ENCODE measurements at regions not wholly inside any gene's neighbourhood (a gene's known extent, or its start where the extent isn't known, plus 50 kb on each side); places are given as distances from the start of the nearest gene placed in this dataset.

DNA sequence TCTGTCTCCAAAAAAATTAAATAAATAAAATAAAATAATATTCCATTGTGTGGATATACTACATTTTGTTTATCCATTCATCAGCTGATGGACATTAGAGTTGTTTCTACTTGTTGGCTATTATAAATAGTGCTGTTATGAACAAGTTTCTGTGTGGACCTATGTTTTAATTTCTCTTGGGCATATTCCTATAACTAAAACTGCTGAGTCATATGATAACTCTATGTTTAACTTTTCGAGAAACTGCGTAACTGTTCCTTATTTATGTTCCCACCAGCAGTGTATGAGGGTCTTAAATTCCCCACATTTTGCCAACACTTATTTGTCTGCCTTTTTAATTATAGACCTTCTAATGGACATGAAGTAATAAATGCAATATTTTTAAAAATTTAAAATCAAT lies 80.0 kb upstream of the XIST start:
- CTCF ChIA-PET (ENCODE audit: unreplicated experiment), result no interaction called here
- POLR2A ChIA-PET, result no interaction called here
- DNase-seq (ENCODE audit: low spot score), result no peak
- Histone ChIP-seq H3K4me3 (ENCODE audit: low read depth, low read length, poor library complexity, severe bottlenecking) (no peak overlapping the region), H3K9me2 (ENCODE audit: insufficient read depth, low read length) (no peaks in the 10 kb centered on the region), H4K20me1 (ENCODE audit: insufficient read depth, low read length) (no peaks in the 10 kb centered on the region), H3K4me1 (ENCODE audit: insufficient read depth, low read length, poor library complexity, severe bottlenecking) (no peaks in the 10 kb centered on the region), H3K79me2 (ENCODE audit: insufficient read depth, low read depth, low read length) (no peaks in the 10 kb centered on the region), H3K27ac (ENCODE audit: low read depth, low read length, poor library complexity, severe bottlenecking) (no peak overlapping the region), H3K36me3 (ENCODE audit: insufficient read depth, low read length) (no peaks in the 10 kb centered on the region), H3K9me3 (ENCODE audit: low read length) (no peaks in the 10 kb centered on the region), H3K4me2 (ENCODE audit: low read length) (no peak overlapping the region), H2AFZ (ENCODE audit: low read length) (no peak overlapping the region)
- no TSS peak for BruUV-seq (replicated peaks)
- TF ChIP-seq, protein P1, sequence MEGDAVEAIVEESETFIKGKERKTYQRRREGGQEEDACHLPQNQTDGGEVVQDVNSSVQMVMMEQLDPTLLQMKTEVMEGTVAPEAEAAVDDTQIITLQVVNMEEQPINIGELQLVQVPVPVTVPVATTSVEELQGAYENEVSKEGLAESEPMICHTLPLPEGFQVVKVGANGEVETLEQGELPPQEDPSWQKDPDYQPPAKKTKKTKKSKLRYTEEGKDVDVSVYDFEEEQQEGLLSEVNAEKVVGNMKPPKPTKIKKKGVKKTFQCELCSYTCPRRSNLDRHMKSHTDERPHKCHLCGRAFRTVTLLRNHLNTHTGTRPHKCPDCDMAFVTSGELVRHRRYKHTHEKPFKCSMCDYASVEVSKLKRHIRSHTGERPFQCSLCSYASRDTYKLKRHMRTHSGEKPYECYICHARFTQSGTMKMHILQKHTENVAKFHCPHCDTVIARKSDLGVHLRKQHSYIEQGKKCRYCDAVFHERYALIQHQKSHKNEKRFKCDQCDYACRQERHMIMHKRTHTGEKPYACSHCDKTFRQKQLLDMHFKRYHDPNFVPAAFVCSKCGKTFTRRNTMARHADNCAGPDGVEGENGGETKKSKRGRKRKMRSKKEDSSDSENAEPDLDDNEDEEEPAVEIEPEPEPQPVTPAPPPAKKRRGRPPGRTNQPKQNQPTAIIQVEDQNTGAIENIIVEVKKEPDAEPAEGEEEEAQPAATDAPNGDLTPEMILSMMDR (conservative IDR thresholded peaks at IDR 0.05; ENCODE audit: low read length), result no peak
- TF ChIP-seq EZH2phosphoT487 (IDR thresholded peaks at IDR 0.05; ENCODE audit: borderline replicate concordance, low read depth, low read length), result no peak
- intact Hi-C loops (cut with micrococcal nuclease; ENCODE audit: unreplicated experiment), result no loop called here

DNA sequence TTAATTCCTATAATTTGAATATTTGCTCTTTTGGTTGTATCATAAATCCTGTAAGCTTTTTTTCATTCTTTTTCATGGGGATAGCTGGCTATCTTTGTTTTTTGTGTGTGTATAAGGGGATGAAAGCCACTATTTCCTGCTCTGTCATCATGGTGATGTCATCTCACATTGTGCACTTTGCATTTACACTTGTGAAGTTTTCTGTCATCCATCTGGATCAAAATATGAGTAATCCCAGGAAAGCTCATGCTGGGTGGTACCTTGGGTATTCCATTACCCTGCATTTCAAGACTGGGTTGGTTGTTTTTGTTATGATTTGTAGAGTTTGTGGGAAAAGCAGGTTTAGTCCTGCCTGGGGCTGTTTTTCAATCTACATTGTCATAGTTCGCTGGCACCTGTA lies 77.8 kb upstream of the XIST start:
- H3K79me2 ChIP-seq (ENCODE audit: insufficient read depth, low read depth, low read length), result no peaks in the 10 kb centered on the region
- no peak overlapping the region for H3K4me2 ChIP-seq (ENCODE audit: low read length)
- BruUV-seq (replicated peaks), result no TSS peak

GRCh38 chrX:73922856-73923455 lies 70.4 kb upstream of the XIST start:
- intact Hi-C loops (cut with micrococcal nuclease; ENCODE audit: unreplicated experiment), result no loop called here
- no peaks in the 10 kb centered on the region for H3K9me3 ChIP-seq (ENCODE audit: low read length)
- BruUV-seq (replicated peaks), result no TSS peak
- H3K4me3 ChIP-seq (ENCODE audit: low read depth, low read length, poor library complexity, severe bottlenecking), result no peak overlapping the region
- no peak for TF ChIP-seq EZH2phosphoT487 (IDR thresholded peaks at IDR 0.05; ENCODE audit: borderline replicate concordance, low read depth, low read length)
- TF ChIP-seq, protein P1 (conservative IDR thresholded peaks at IDR 0.05; ENCODE audit: low read length), result no peak
- H3K79me2 ChIP-seq (ENCODE audit: insufficient read depth, low read depth, low read length), result no peaks in the 10 kb centered on the region
- ChIA-PET POLR2A (interaction anchor here (0.6 kb wide), 1 partner anchor 44 kb away, joined by 3 read pairs; no protein-coding TSS in a partner anchor), CTCF (ENCODE audit: unreplicated experiment) (no interaction called here)
- H3K9me2 ChIP-seq (ENCODE audit: insufficient read depth, low read length), result no peaks in the 10 kb centered on the region
- no peaks in the 10 kb centered on the region for H4K20me1 ChIP-seq (ENCODE audit: insufficient read depth, low read length)
- H3K4me1 ChIP-seq (ENCODE audit: insufficient read depth, low read length, poor library complexity, severe bottlenecking), result no peaks in the 10 kb centered on the region
- H3K36me3 ChIP-seq (ENCODE audit: insufficient read depth, low read length), result no peaks in the 10 kb centered on the region
- no peak overlapping the region for H2AFZ ChIP-seq (ENCODE audit: low read length)
- H3K27ac ChIP-seq (ENCODE audit: low read depth, low read length, poor library complexity, severe bottlenecking), result no peak overlapping the region
- no peak for DNase-seq (ENCODE audit: low spot score)
- no peak overlapping the region for H3K4me2 ChIP-seq (ENCODE audit: low read length)

More for the DNA sequence above, 77.8 kb upstream of the XIST start:
- Histone ChIP-seq H3K27ac (ENCODE audit: low read depth, low read length, poor library complexity, severe bottlenecking) (no peak overlapping the region), H3K9me3 (ENCODE audit: low read length) (no peaks in the 10 kb centered on the region), H3K9me2 (ENCODE audit: insufficient read depth, low read length) (no peaks in the 10 kb centered on the region), H2AFZ (ENCODE audit: low read length) (no peak overlapping the region), H3K36me3 (ENCODE audit: insufficient read depth, low read length) (no peaks in the 10 kb centered on the region), H3K4me1 (ENCODE audit: insufficient read depth, low read length, poor library complexity, severe bottlenecking) (no peaks in the 10 kb centered on the region), H3K4me3 (ENCODE audit: low read depth, low read length, poor library complexity, severe bottlenecking) (no peak overlapping the region), H4K20me1 (ENCODE audit: insufficient read depth, low read length) (no peaks in the 10 kb centered on the region)
- ChIA-PET POLR2A (no interaction called here), CTCF (ENCODE audit: unreplicated experiment) (no interaction called here)
- intact Hi-C loops (cut with micrococcal nuclease; ENCODE audit: unreplicated experiment), result no loop called here
- TF ChIP-seq EZH2phosphoT487 (IDR thresholded peaks at IDR 0.05; ENCODE audit: borderline replicate concordance, low read depth, low read length), result no peak
- TF ChIP-seq, protein P1 (conservative IDR thresholded peaks at IDR 0.05; ENCODE audit: low read length), result no peak
- DNase-seq (ENCODE audit: low spot score), result no peak
